Endothelial cell of umbilical vein (primary cell): ENCODE measurements at regions not wholly inside any gene's neighbourhood (a gene's known extent, or its start where the extent isn't known, plus 50 kb on each side); places are given as distances from the start of the nearest gene placed in this dataset.

Source experiments
- BruUV-seq: library from RNA; stranded (reverse); fragments of 400-500 nt; replicated peaks from 2 replicates; lab custom pipeline; 2021; lab: Mats Ljungman, UMichigan
- CTCF ChIA-PET: fragments of 300-600, 350-600 bp; sonication (Branson Sonifier 250); formaldehyde crosslinking; loops from one replicate; lab custom pipeline; 2021; ENCODE audit warnings: antibody characterized with exemption, inconsistent platforms; lab: Charles Lee
- POLR2A ChIA-PET: fragments of 300-600, 350-600 bp; sonication (Branson Sonifier 250); formaldehyde crosslinking; loops from one replicate; lab custom pipeline; 2021; ENCODE audit warnings: antibody characterized with exemption, inconsistent platforms; lab: Charles Lee
- DNase-seq: peaks from one replicate; pipeline ENCODE4 v3.0.0-alpha.2; 2011; ENCODE audit warnings: low read depth, low spot score
- FAIRE-seq: peaks from 2 replicates; lab custom pipeline; 2011; peaks lifted over from hg19 to GRCh38; lab: Jason Lieb, UNC
- H2AFZ ChIP-seq: 2 replicates; pipeline ENCODE4 v1.6.0; 2012; ENCODE audit warnings: low read depth, low read length, control low read depth, inconsistent platforms
- H3K27ac ChIP-seq: 2 replicates; pipeline ENCODE4 v1.5.1; 2011; ENCODE audit warnings: low read depth, mild to moderate bottlenecking, control low read depth, low read length, moderate library complexity; ENCODE audit not compliant: insufficient read depth
- H3K27me3 ChIP-seq, 2 experiments: 2 replicates each; pipeline versions ENCODE4 v1.6.0 to v1.6.1; 2011; ENCODE audit warnings: low read length in 2 of 2, mixed read lengths in 1 of 2; ENCODE audit not compliant: control insufficient read depth in 2 of 2, insufficient read depth in 2 of 2
- H3K36me3 ChIP-seq, 2 experiments: 2 replicates in 1 of 2; 3 replicates in 1 of 2; pipeline ENCODE4 v1.5.1; 2011; ENCODE audit warnings: low read length in 2 of 2, mild to moderate bottlenecking in 1 of 2, moderate library complexity in 1 of 2; ENCODE audit not compliant: control insufficient read depth in 2 of 2, insufficient read depth in 2 of 2; ENCODE audit errors: extremely low read depth in 1 of 2
- H3K4me1 ChIP-seq: 3 replicates; pipeline ENCODE4 v1.5.1; 2011; ENCODE audit warnings: mild to moderate bottlenecking, low read length; ENCODE audit not compliant: control insufficient read depth, insufficient read depth; ENCODE audit errors: extremely low read depth
- H3K4me2 ChIP-seq: 2 replicates; pipeline ENCODE4 v1.6.1; 2011; ENCODE audit warnings: low read length, control low read depth, mixed read lengths; ENCODE audit not compliant: insufficient read depth
- H3K4me3 ChIP-seq, 3 experiments: fragments of 200-600 bp in 1 of 3; sonication (generic), shearing (Covaris generic) in 1 of 3; replicated peaks in 1 of 3; 2 replicates each; pipeline ENCODE4 v1.5.1; 2011 to 2016; ENCODE audit warnings: control low read depth in 3 of 3, low read length in 3 of 3, mild to moderate bottlenecking in 2 of 3, inconsistent platforms in 1 of 3, low read depth in 1 of 3, moderate library complexity in 1 of 3; ENCODE audit not compliant: insufficient read depth in 1 of 3
- H3K79me2 ChIP-seq: 2 replicates; pipeline ENCODE4 v1.6.0; 2012; ENCODE audit warnings: low read length, inconsistent platforms; ENCODE audit not compliant: control insufficient read depth, insufficient read depth
- H3K9ac ChIP-seq: replicated peaks from 2 replicates; pipeline ENCODE3; 2011; ENCODE audit warnings: low read length, control low read depth; ENCODE audit not compliant: insufficient read depth; ENCODE audit errors: extremely low read depth
- H3K9me1 ChIP-seq: replicated peaks from 3 replicates; pipeline ENCODE4 v1.6.0; 2011; ENCODE audit warnings: mild to moderate bottlenecking, low read length; ENCODE audit not compliant: control insufficient read depth, insufficient read depth; ENCODE audit errors: extremely low read depth
- H3K9me3 ChIP-seq: replicated peaks from 2 replicates; pipeline ENCODE4 v1.5.1; 2012; ENCODE audit warnings: low read length, inconsistent platforms; ENCODE audit not compliant: control insufficient read depth, insufficient read depth
- H4K20me1 ChIP-seq: replicated peaks from 2 replicates; pipeline ENCODE3; 2011; ENCODE audit warnings: mild to moderate bottlenecking, low read length; ENCODE audit not compliant: control insufficient read depth, insufficient read depth; ENCODE audit errors: extremely low read depth
- CTCF ChIP-seq, 2 donors: IDR thresholded peaks; 1 replicate in 1 of 2; 2 replicates in 1 of 2; pipeline ENCODE4 v1.5.1; 2011; ENCODE audit warnings: low read length in 2 of 2, mild to moderate bottlenecking in 2 of 2, moderate library complexity in 2 of 2, control low read depth in 1 of 2, inconsistent platforms in 1 of 2, low read depth in 1 of 2; ENCODE audit not compliant: insufficient read depth in 1 of 2; ENCODE audit errors: extremely low read depth in 1 of 2
- EZH2 ChIP-seq: IDR thresholded peaks from 2 replicates; pipeline ENCODE4 v1.6.1; 2012; ENCODE audit warnings: borderline replicate concordance, low read depth, mild to moderate bottlenecking, moderate library complexity, low read length, inconsistent platforms; ENCODE audit not compliant: severe bottlenecking
- FOS ChIP-seq: IDR thresholded peaks from 2 replicates; pipeline ENCODE4 v1.6.1; 2011; ENCODE audit warnings: mild to moderate bottlenecking, low read length, moderate library complexity, borderline replicate concordance; ENCODE audit not compliant: insufficient read depth
- GATA2 ChIP-seq: IDR thresholded peaks from 2 replicates; pipeline ENCODE4 v1.7.0; 2011; ENCODE audit warnings: low read depth, mild to moderate bottlenecking, moderate library complexity, mixed read lengths, low read length; ENCODE audit not compliant: insufficient read length, insufficient read depth
- JUN ChIP-seq: IDR thresholded peaks from 2 replicates; pipeline ENCODE4 v1.6.1; 2011; ENCODE audit warnings: borderline replicate concordance, low read depth; ENCODE audit not compliant: insufficient read length, insufficient read depth
- MAX ChIP-seq: IDR thresholded peaks from 2 replicates; pipeline ENCODE4 v1.6.1; 2011; ENCODE audit not compliant: insufficient read depth, insufficient read length
- MYC ChIP-seq: IDR thresholded peaks from one replicate; pipeline ENCODE4 v1.6.1; 2011; ENCODE audit warnings: mild to moderate bottlenecking, low read depth, low read length
- POLR2A ChIP-seq: IDR thresholded peaks from 2 replicates; pipeline ENCODE4 v1.6.1; 2012; ENCODE audit warnings: low read depth, mild to moderate bottlenecking, control low read depth, low read length
- POLR2AphosphoS5 ChIP-seq: IDR thresholded peaks from 2 replicates; pipeline ENCODE4 v1.6.1; 2012; ENCODE audit warnings: low read depth, mild to moderate bottlenecking, control low read depth, low read length, moderate library complexity; ENCODE audit not compliant: insufficient read depth
- dilution Hi-C: fragments of 300-500 bp; cut with MboI; formaldehyde crosslinking; loops from one replicate; pipeline ENCODE4 v1.15.0; 2019; ENCODE audit warnings: low sequenced_read_pairs; ENCODE audit not compliant: extremely low pct_ligation_motif_present
- intact Hi-C: fragments of 100-400 bp; cut with micrococcal nuclease; formaldehyde crosslinking; loops from one replicate; pipeline ENCODE4 v1.10.0; 2022

- H3K4me1 ChIP-seq = no peaks in the 10 kb centered on the region
- H4K20me1 ChIP-seq = no peaks in the 10 kb centered on the region
- TF ChIP-seq GATA2 = no peak
- TF ChIP-seq CTCF (IDR thresholded peaks at IDR 0.05; ENCODE audit: extremely low read depth in 1 of 2, insufficient read depth in 1 of 2, low read depth in 1 of 2, low read length in 2 of 2) = no peak
- no peak for TF ChIP-seq MAX
- no peak for TF ChIP-seq FOS
- no peak for TF ChIP-seq JUN
- TF ChIP-seq MYC = no peak
- no peak for TF ChIP-seq POLR2AphosphoS5
- TF ChIP-seq EZH2 = no peak
- TF ChIP-seq POLR2A = no peak
- no peak overlapping the region for H3K27ac ChIP-seq
- H3K79me2 ChIP-seq = no peaks in the 10 kb centered on the region
- ChIA-PET CTCF (no interaction called here), POLR2A (no interaction called here)
- dilution Hi-C loops = no loop called here
- no peaks in the 10 kb centered on the region for H3K9me3 ChIP-seq
- no peak overlapping the region for H3K9ac ChIP-seq
- no peak overlapping the region for H2AFZ ChIP-seq
- H3K27me3 ChIP-seq = no peaks in the 10 kb centered on the region
- no peak overlapping the region for H3K4me3 ChIP-seq
- no peak overlapping the region for H3K4me2 ChIP-seq
- no TSS peak for BruUV-seq
- DNase-seq (no peak), FAIRE-seq (no peak)
- intact Hi-C loops = no loop called here
- no peaks in the 10 kb centered on the region for H3K9me1 ChIP-seq
- no peaks in the 10 kb centered on the region for H3K36me3 ChIP-seq
Observed at GRCh38 chr1:82337635-82338034, 536.9 kb downstream of the ADGRL2 start.
